MM.1S (cell line): ENCODE measurements at regions not wholly inside any gene's neighbourhood (a gene's known extent, or its start where the extent isn't known, plus 50 kb on each side); places are given as distances from the start of the nearest gene placed in this dataset.
"Not testable (repeated sequence)": the region's sequence is repeated elsewhere in the genome, so short reads cannot be mapped to it uniquely, and the experiment has no call there.

Experiments
- DNase-seq: peaks from one replicate; pipeline ENCODE4 v3.0.0-alpha.2; 2015
- H2AFZ ChIP-seq: fragments of 300-600 bp; sonication (generic); 2 replicates; pipeline ENCODE4 v1.6.0; 2016; ENCODE audit warnings: antibody characterized with exemption, low read length
- H3F3A ChIP-seq: fragments of 300-600 bp; sonication (generic); 2 replicates; pipeline ENCODE4 v1.6.1; 2016; ENCODE audit warnings: mild to moderate bottlenecking, antibody characterized with exemption, low read length, moderate library complexity, mixed read lengths; ENCODE audit not compliant: insufficient read depth
- H3K27ac ChIP-seq: fragments of 300-600 bp; sonication (generic); 2 replicates; pipeline ENCODE4 v1.5.1; 2016; ENCODE audit warnings: mild to moderate bottlenecking, low read length
- H3K27me3 ChIP-seq: fragments of 300-600 bp; sonication (generic); replicated peaks from 2 replicates; pipeline ENCODE4 v1.6.0; 2016; ENCODE audit warnings: low read length; ENCODE audit not compliant: insufficient read depth
- H3K36me3 ChIP-seq: fragments of 300-600 bp; sonication (generic); replicated peaks from 2 replicates; pipeline ENCODE4 v1.6.1; 2016; ENCODE audit warnings: mild to moderate bottlenecking, low read length, mixed read lengths; ENCODE audit not compliant: insufficient read depth
- H3K4me1 ChIP-seq: fragments of 300-600 bp; sonication (generic); 2 replicates; pipeline ENCODE4 v1.6.1; 2016; ENCODE audit warnings: low read length, mixed read lengths
- H3K4me2 ChIP-seq: fragments of 300-600 bp; sonication (generic); 2 replicates; pipeline ENCODE4 v1.6.0; 2016; ENCODE audit warnings: low read depth, low read length
- H3K4me3 ChIP-seq: fragments of 300-600 bp; sonication (generic); 2 replicates; pipeline ENCODE4 v1.5.1; 2016; ENCODE audit warnings: low read length, mixed read lengths
- H3K79me2 ChIP-seq: fragments of 300-600 bp; sonication (generic); 2 replicates; pipeline ENCODE4 v1.6.1; 2016; ENCODE audit warnings: mixed run types, low read length, mixed read lengths
- H3K9ac ChIP-seq: fragments of 300-600 bp; sonication (generic); 2 replicates; pipeline ENCODE4 v1.6.1; 2016; ENCODE audit warnings: low read length, mixed read lengths
- H3K9me2 ChIP-seq: fragments of 300-600 bp; sonication (generic); replicated peaks from 2 replicates; pipeline ENCODE4 v1.6.1; 2016; ENCODE audit warnings: mild to moderate bottlenecking, low read length, mixed read lengths; ENCODE audit not compliant: insufficient read depth
- H3K9me3 ChIP-seq: fragments of 300-600 bp; sonication (generic); replicated peaks from 2 replicates; pipeline ENCODE4 v1.6.1; 2016; ENCODE audit warnings: mild to moderate bottlenecking, low read length, mixed read lengths; ENCODE audit not compliant: insufficient read depth
- H4K20me1 ChIP-seq: fragments of 300-600 bp; sonication (generic); 2 replicates; pipeline ENCODE4 v1.6.1; 2016; ENCODE audit warnings: mild to moderate bottlenecking, low read length, moderate library complexity, mixed read lengths; ENCODE audit not compliant: insufficient read depth
- EZH2 ChIP-seq: fragments of 300-600 bp; sonication (generic); optimal IDR thresholded peaks from 2 replicates; pipeline ENCODE3; 2017; ENCODE audit warnings: low read depth, mild to moderate bottlenecking, antibody characterized with exemption, low read length, mixed read lengths
- EZH2phosphoT487 ChIP-seq: fragments of 300-600 bp; sonication (generic); IDR thresholded peaks from 2 replicates; pipeline ENCODE4 v1.6.1; 2018; ENCODE audit warnings: antibody characterized with exemption, low read length
- TF ChIP-seq, protein P1 (sequence below): fragments of 300-600 bp; sonication (generic); IDR thresholded peaks from 2 replicates; pipeline ENCODE4 v1.5.1; 2016; ENCODE audit warnings: antibody characterized with exemption, low read length, mixed read lengths

DNA sequence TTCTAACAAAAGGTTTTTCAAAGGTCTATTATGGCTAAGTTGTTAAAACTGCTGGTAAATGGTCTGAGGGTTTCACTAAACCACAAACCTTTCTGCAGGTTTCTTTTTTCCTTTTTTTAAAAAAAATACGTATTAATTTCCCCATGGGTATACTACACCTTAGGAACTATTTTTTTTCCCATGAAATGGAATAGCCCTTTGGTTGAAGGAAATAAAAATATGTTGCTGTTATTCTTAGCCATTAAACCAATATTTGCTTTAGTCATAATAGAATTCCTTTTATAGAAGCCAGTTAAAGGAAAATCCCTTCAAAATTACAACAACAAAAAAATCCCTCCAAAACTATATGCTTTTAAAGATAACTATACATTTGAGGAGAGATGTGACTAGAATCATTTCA is 1303.3 kb downstream of the ROBO2 start:
- Histone ChIP-seq H3K9ac (no peak overlapping the region), H3K79me2 (no peaks in the 10 kb centered on the region), H3K36me3 (no peaks in the 10 kb centered on the region), H2AFZ (no peak overlapping the region), H3K27me3 (no peaks in the 10 kb centered on the region), H3K4me3 (no peak overlapping the region), H3K4me2 (no peak overlapping the region), H3K9me3 (no peaks in the 10 kb centered on the region), H3F3A (no peaks in the 10 kb centered on the region), H3K4me1 (peaks cover under 1% of the 10 kb centered on the region; the same call in 1 of the 2 replicates), H3K27ac (no peak overlapping the region), H4K20me1 (no peaks in the 10 kb centered on the region), H3K9me2 (no peaks in the 10 kb centered on the region)
- DNase-seq, result no peak
- TF ChIP-seq EZH2phosphoT487, result no peak
- TF ChIP-seq EZH2, result no peak
- TF ChIP-seq, protein P1, sequence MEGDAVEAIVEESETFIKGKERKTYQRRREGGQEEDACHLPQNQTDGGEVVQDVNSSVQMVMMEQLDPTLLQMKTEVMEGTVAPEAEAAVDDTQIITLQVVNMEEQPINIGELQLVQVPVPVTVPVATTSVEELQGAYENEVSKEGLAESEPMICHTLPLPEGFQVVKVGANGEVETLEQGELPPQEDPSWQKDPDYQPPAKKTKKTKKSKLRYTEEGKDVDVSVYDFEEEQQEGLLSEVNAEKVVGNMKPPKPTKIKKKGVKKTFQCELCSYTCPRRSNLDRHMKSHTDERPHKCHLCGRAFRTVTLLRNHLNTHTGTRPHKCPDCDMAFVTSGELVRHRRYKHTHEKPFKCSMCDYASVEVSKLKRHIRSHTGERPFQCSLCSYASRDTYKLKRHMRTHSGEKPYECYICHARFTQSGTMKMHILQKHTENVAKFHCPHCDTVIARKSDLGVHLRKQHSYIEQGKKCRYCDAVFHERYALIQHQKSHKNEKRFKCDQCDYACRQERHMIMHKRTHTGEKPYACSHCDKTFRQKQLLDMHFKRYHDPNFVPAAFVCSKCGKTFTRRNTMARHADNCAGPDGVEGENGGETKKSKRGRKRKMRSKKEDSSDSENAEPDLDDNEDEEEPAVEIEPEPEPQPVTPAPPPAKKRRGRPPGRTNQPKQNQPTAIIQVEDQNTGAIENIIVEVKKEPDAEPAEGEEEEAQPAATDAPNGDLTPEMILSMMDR, result no peak

DNA sequence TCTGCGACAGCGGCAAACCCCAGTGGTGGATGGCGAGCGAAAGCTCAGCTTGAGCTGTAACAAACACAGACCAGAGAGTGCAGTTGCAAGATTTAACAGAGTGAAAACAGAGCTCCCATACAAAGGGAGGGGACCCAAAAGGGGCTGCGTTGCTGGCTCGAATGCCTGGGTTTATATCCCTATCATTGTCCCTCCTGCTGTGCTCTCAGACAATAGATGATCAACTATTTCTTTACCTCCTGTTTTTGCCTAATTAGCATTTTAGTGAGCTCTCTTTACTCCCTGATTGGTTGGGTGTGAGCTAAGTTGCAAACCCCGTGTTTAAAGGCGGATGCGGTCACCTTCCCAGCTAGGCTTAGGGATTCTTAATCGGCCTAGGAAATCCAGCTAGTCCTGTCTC is 1304.4 kb downstream of the ROBO2 start:
- H3K79me2 ChIP-seq, H3K36me3 ChIP-seq, H3K27ac ChIP-seq, H2AFZ ChIP-seq, H3K4me2 ChIP-seq, H3K4me3 ChIP-seq, H4K20me1 ChIP-seq, H3K27me3 ChIP-seq, DNase-seq, H3K9me3 ChIP-seq, H3K4me1 ChIP-seq, H3F3A ChIP-seq, H3K9me2 ChIP-seq, H3K9ac ChIP-seq: not testable (repeated sequence)

DNA sequence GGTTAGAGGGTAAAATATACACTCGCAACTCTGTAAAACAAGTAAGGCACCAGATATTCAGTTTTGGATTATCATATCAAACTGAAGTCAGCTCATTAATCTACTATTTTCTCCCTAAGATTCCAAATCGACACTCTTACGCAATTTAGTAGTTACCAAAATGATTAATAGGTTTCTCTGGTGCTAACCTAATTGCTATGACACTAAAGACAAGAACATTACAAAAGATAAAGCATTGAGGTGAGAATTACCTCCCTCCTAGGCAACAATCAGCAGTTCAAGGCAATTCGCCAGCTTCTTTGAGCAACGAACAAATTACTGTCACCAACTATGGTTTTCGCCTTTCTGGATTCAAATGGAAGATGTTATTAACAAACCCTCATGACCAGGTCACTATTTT is 1305.0 kb downstream of the ROBO2 start:
- no peaks in the 10 kb centered on the region for H4K20me1 ChIP-seq
- H3K4me2 ChIP-seq, result no peak overlapping the region
- H3K4me1 ChIP-seq, result no peaks in the 10 kb centered on the region
- no peaks in the 10 kb centered on the region for H3K27me3 ChIP-seq
- TF ChIP-seq EZH2phosphoT487 (no peak), EZH2 (no peak)
- TF ChIP-seq, protein P1, result no peak
- no peaks in the 10 kb centered on the region for H3F3A ChIP-seq
- H2AFZ ChIP-seq, result no peak overlapping the region
- no peak overlapping the region for H3K9ac ChIP-seq
- no peaks in the 10 kb centered on the region for H3K9me2 ChIP-seq
- no peak for DNase-seq
- H3K4me3 ChIP-seq, result no peak overlapping the region
- no peaks in the 10 kb centered on the region for H3K9me3 ChIP-seq
- H3K36me3 ChIP-seq, result no peaks in the 10 kb centered on the region
- H3K79me2 ChIP-seq, result no peaks in the 10 kb centered on the region
- no peak overlapping the region for H3K27ac ChIP-seq

DNA sequence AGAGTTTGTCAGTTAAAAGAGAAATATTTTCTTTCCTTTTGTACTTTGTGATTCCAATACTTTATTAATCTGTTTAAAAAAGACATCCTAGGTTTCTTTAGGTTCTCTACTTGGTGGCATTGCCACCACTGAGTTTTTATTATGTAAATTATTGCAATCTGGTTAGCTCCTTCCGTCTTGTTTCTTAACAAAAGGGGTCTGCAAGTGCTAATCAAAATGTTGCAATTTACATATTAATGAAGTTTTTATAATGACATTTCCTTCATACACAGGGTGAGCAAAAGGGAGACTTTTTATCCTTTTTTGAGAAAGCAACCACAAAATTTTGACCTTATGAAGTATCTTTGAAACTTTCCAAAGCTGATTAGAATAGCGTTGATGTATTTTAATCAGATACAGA is 1307.3 kb downstream of the ROBO2 start:
- Histone ChIP-seq H3K27me3 (no peaks in the 10 kb centered on the region), H4K20me1 (no peaks in the 10 kb centered on the region), H3K27ac (no peak overlapping the region), H3K9ac (no peak overlapping the region), H2AFZ (no peak overlapping the region), H3F3A (no peaks in the 10 kb centered on the region), H3K4me3 (no peak overlapping the region), H3K79me2 (no peaks in the 10 kb centered on the region), H3K4me1 (no peaks in the 10 kb centered on the region), H3K4me2 (no peak overlapping the region), H3K9me2 (no peaks in the 10 kb centered on the region), H3K36me3 (no peaks in the 10 kb centered on the region), H3K9me3 (no peaks in the 10 kb centered on the region)
- DNase-seq, result no peak
- no peak for TF ChIP-seq EZH2phosphoT487
- TF ChIP-seq EZH2, result no peak
- TF ChIP-seq, protein P1, result no peak
